A549 (cell line): ENCODE measurements at regions not wholly inside any gene's neighbourhood (a gene's known extent, or its start where the extent isn't known, plus 50 kb on each side); places are given as distances from the start of the nearest gene placed in this dataset.

Source experiments
- ATAC-seq, 2 experiments: fragments of 200-7000 bp in 1 of 2; fragments of >200 bp in 1 of 2; cut with Nextera tagmentation in 1 of 2; cut with Tn5 transposase in 1 of 2; 3 replicates each; pipeline versions ENCODE4 v1.8.0 to v1.9.1; 2018 to 2020; ENCODE audit warnings: mild to moderate bottlenecking in 1 of 2, moderate library complexity in 1 of 2
- CTCF ChIA-PET: fragments of 300-600 bp; sonication (Branson Sonifier 250); formaldehyde crosslinking; extraction: SDS; loops from one replicate; lab custom pipeline; 2021; ENCODE audit warnings: antibody characterized with exemption, inconsistent platforms; lab: Yijun Ruan, JAX
- POLR2A ChIA-PET: fragments of 350-600 bp; formaldehyde crosslinking; extraction: SDS; loops from one replicate; lab custom pipeline; 2021; ENCODE audit warnings: antibody characterized with exemption, inconsistent platforms; lab: Yijun Ruan, JAX
- DNase-seq, 2 experiments: peaks; one replicate each; pipeline versions ENCODE4 v3.0.0 to v3.0.0-alpha.2; 2011 to 2016; ENCODE audit warnings: low read depth in 1 of 2, low spot score in 1 of 2
- FAIRE-seq: peaks from 2 replicates; lab custom pipeline; 2011; peaks lifted over from hg19 to GRCh38; lab: Jason Lieb, UNC
- H3K27ac ChIP-seq, 2 experiments: fragments of >200 bp; sonication (Bioruptor Twin); formaldehyde crosslinking; 3 replicates each; pipeline ENCODE4 v1.5.1; 2016 to 2017
- H3K4me1 ChIP-seq: fragments of >200 bp; sonication (Bioruptor Twin); formaldehyde crosslinking; 3 replicates; pipeline ENCODE4 v1.6.1; 2016
- H3K4me2 ChIP-seq: fragments of >200 bp; sonication (Bioruptor Twin); formaldehyde crosslinking; 3 replicates; pipeline ENCODE4 v1.6.1; 2016
- H3K4me3 ChIP-seq: fragments of >200 bp; sonication (Bioruptor Twin); formaldehyde crosslinking; 3 replicates; pipeline ENCODE4 v1.5.1; 2016
- H3K9me3 ChIP-seq: fragments of >200 bp; sonication (Bioruptor Twin); formaldehyde crosslinking; 3 replicates; pipeline ENCODE4 v1.6.1; 2016
- BHLHE40 ChIP-seq: IDR thresholded peaks from 2 replicates; pipeline ENCODE4 v1.6.1; 2012; ENCODE audit warnings: low read depth, low read length, inconsistent platforms
- CBX8 ChIP-seq: fragments of 200-600 bp; sonication (generic); IDR thresholded peaks from 2 replicates; pipeline ENCODE4 v1.6.1; 2016
- CEBPB ChIP-seq, 2 experiments: fragments of >200 bp in 1 of 2; sonication (Bioruptor Twin) in 1 of 2; formaldehyde crosslinking in 1 of 2; IDR thresholded peaks; 2 replicates each; pipeline ENCODE4 v1.6.1; 2012 to 2016
- EP300 ChIP-seq, 2 experiments: fragments of >200 bp; sonication (Bioruptor Twin); formaldehyde crosslinking; IDR thresholded peaks; 2 replicates in 1 of 2; 3 replicates in 1 of 2; pipeline ENCODE4 v1.6.1; 2016 to 2017
- ESRRA ChIP-seq: fragments of 150-350 bp; IDR thresholded peaks from 2 replicates; pipeline ENCODE4 v1.6.1; 2014; ENCODE audit warnings: mild to moderate bottlenecking, low read length, borderline replicate concordance
- FOXS1 ChIP-seq: fragments of 250-450 bp; sonication (Bioruptor Pico); IDR thresholded peaks from 2 replicates; pipeline ENCODE4 v1.5.0; 2020; ENCODE audit warnings: mild to moderate bottlenecking, moderate library complexity
- GATA3 ChIP-seq: IDR thresholded peaks from 2 replicates; pipeline ENCODE4 v1.6.1; 2012; ENCODE audit warnings: borderline replicate concordance
- HDAC2 ChIP-seq: fragments of 200-600 bp; sonication (generic); IDR thresholded peaks from 2 replicates; pipeline ENCODE4 v1.6.1; 2016
- HOXB13 ChIP-seq: fragments of 250-450 bp; sonication (Bioruptor Pico); IDR thresholded peaks from 2 replicates; pipeline ENCODE4 v1.5.0; 2020; ENCODE audit warnings: low read depth, mild to moderate bottlenecking, moderate library complexity
- HOXB5 ChIP-seq: fragments of 250-450 bp; sonication (Bioruptor Pico); IDR thresholded peaks from 2 replicates; pipeline ENCODE4 v1.5.0; 2020; ENCODE audit warnings: mild to moderate bottlenecking, moderate library complexity
- JUNB ChIP-seq: fragments of >200 bp; sonication (Bioruptor Twin); formaldehyde crosslinking; IDR thresholded peaks from 2 replicates; pipeline ENCODE4 v1.6.1; 2016
- KDM1A ChIP-seq: fragments of 200-600 bp; sonication (generic); IDR thresholded peaks from 2 replicates; pipeline ENCODE4 v1.6.1; 2016; ENCODE audit warnings: low read depth, mild to moderate bottlenecking
- MAFK ChIP-seq: fragments of 450-650 bp; IDR thresholded peaks from 2 replicates; pipeline ENCODE4 v1.6.1; 2014; ENCODE audit not compliant: partially characterized antibody
- MYC ChIP-seq: IDR thresholded peaks from 2 replicates; pipeline ENCODE4 v1.6.1; 2012; ENCODE audit warnings: mild to moderate bottlenecking, inconsistent platforms, low read length, improper control_type of control experiment, borderline replicate concordance
- NFE2L2 ChIP-seq: fragments of 150-350 bp; conservative IDR thresholded peaks from 2 replicates; pipeline ENCODE4 v1.6.1; 2014; ENCODE audit warnings: low read length
- POLR2AphosphoS2 ChIP-seq: conservative IDR thresholded peaks from 2 replicates; pipeline ENCODE4 v1.6.1; 2012; ENCODE audit warnings: low read length, improper control_type of control experiment, inconsistent platforms
- RARB ChIP-seq: fragments of 250-450 bp; sonication (Bioruptor Pico); IDR thresholded peaks from 2 replicates; pipeline ENCODE4 v1.8.0; 2021; ENCODE audit warnings: mild to moderate bottlenecking, moderate library complexity
- RCOR1 ChIP-seq: fragments of 150-350 bp; IDR thresholded peaks from 2 replicates; pipeline ENCODE4 v1.6.1; 2014; ENCODE audit warnings: antibody characterized with exemption, low read length, low read depth
- RFX5 ChIP-seq: fragments of 450-650 bp; IDR thresholded peaks from 2 replicates; pipeline ENCODE4 v1.7.1; 2014; ENCODE audit warnings: antibody characterized with exemption, mild to moderate bottlenecking, moderate library complexity
- RNF2 ChIP-seq: fragments of 200-600 bp; sonication (generic); IDR thresholded peaks from 2 replicates; pipeline ENCODE4 v1.6.1; 2016; ENCODE audit warnings: low read depth, mild to moderate bottlenecking, antibody characterized with exemption, moderate library complexity, borderline replicate concordance
- SREBF2 ChIP-seq: fragments of 450-650 bp; IDR thresholded peaks from 2 replicates; pipeline ENCODE4 v1.6.1; 2014; ENCODE audit warnings: mild to moderate bottlenecking, moderate library complexity
- TFCP2L1 ChIP-seq: fragments of 250-450 bp; sonication (Bioruptor Pico); IDR thresholded peaks from 2 replicates; pipeline ENCODE4 v1.5.0; 2021; ENCODE audit warnings: mild to moderate bottlenecking
- ZSCAN20 ChIP-seq: fragments of 250-450 bp; sonication (Bioruptor Pico); IDR thresholded peaks from 2 replicates; pipeline ENCODE4 v1.8.0; 2022; ENCODE audit warnings: mild to moderate bottlenecking, moderate library complexity
- WGBS: methylation state at CpG from one replicate; pipeline ENCODE4 v1.1.6; 2017; ENCODE audit errors: missing lambda C conversion rate; 5-methylcytosine and 5-hydroxymethylcytosine counted together
- TF ChIP-seq, protein P1 (sequence below): fragments of >200 bp; sonication (Bioruptor Twin); formaldehyde crosslinking; IDR thresholded peaks from 2 replicates; pipeline ENCODE4 v1.6.1; 2016
- TF ChIP-seq, protein P2 (sequence below): IDR thresholded peaks from 2 replicates; pipeline ENCODE4 v1.6.1; 2012
- TF ChIP-seq, protein P3 (sequence below): fragments of 250-450 bp; sonication (Bioruptor Pico); IDR thresholded peaks from 2 replicates; pipeline ENCODE4 v1.5.0; 2020; ENCODE audit warnings: low read depth, mild to moderate bottlenecking, moderate library complexity
- TF ChIP-seq, protein P4 (sequence below): fragments of 250-450 bp; sonication (Bioruptor Pico); IDR thresholded peaks from 2 replicates; pipeline ENCODE4 v1.5.0; 2021; ENCODE audit warnings: mild to moderate bottlenecking, moderate library complexity, borderline replicate concordance
- TF ChIP-seq, protein P5 (sequence below): fragments of 150-350 bp; IDR thresholded peaks from 2 replicates; pipeline ENCODE4 v1.6.1; 2014; ENCODE audit warnings: low read depth, mild to moderate bottlenecking, low read length
- TF ChIP-seq, protein P6 (sequence below): fragments of 450-650 bp; IDR thresholded peaks from 2 replicates; pipeline ENCODE4 v1.6.1; 2014; ENCODE audit warnings: antibody characterized with exemption

DNA sequence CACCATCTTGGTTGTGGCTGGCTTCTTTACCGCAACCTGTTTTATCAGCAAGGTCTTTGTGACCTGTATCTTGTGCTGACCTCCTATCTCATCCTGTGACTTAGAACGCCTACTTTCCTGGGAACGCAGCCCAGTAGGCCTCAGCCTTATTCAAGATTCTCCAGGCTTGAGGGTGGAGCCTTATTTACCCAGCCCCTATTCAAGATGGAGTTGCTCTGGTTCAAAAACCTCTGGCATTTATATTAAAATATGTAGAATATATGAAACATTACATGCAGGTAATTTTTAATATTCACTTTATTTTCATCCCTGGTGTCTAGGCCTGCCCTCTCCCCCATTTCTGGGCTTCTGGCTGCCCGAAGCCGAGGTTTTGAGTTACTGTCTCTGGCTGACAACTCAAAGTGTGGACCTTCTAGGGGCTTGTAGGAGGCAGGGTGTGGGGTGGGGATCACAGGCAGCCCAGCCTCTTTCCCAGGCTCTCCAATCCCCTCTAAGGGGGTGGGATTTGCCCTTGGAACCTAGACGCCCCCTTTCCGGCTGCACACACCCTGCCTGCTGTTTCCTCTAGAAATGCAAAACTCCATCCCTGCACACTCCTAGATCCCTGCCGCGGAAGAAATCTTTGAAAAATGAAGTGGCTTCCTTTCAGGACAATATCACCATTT is 152.0 kb downstream of the KCNJ12 start:
- no peak overlapping the region for H3K4me3 ChIP-seq
- ChIA-PET CTCF (interaction anchor here (1.0 to 1.5 kb wide), 2 partner anchors 20 to 47 kb away, joined by 3 read pairs; no protein-coding TSS in a partner anchor), POLR2A (no interaction called here)
- FAIRE-seq = no peak
- H3K27ac ChIP-seq = no peak overlapping the region
- no peak for TF ChIP-seq ESRRA
- TF ChIP-seq MYC = no peak
- TF ChIP-seq GATA3 = no peak
- no peak for TF ChIP-seq SREBF2
- TF ChIP-seq, protein P1, sequence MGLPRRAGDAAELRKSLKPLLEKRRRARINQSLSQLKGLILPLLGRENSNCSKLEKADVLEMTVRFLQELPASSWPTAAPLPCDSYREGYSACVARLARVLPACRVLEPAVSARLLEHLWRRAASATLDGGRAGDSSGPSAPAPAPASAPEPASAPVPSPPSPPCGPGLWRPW = no peak
- 93% methylated on average over 9 of the region's 9 CpGs for WGBS
- H3K4me1 ChIP-seq = no peaks in the 10 kb centered on the region
- DNase-seq = no peak
- H3K9me3 ChIP-seq = no peaks in the 10 kb centered on the region
- no peak for ATAC-seq
- H3K4me2 ChIP-seq = no peak overlapping the region

DNA sequence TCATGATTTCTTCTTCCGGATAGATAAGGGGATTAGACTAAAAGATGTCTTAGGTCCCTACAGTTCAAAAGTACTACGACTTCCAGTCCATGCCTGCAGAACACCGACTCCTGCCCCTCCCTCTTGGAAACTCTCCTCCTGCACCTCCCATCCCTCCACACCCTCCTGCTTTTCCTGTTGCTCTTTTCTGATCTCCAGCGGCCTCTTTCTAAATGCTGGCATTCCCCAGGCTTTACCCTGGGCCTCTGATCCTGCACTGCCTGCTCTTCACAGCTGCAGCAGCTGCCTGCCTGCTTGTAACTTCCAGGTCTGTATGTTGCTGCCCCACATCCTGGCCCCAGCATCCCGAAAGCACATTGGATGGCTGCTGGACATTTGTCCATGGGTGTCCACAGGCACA is 154.2 kb downstream of the KCNJ12 start:
- ATAC-seq = no peak
- Histone ChIP-seq H3K27ac (no peak overlapping the region), H3K4me1 (no peaks in the 10 kb centered on the region), H3K4me3 (no peak overlapping the region), H3K4me2 (no peak overlapping the region), H3K9me3 (no peaks in the 10 kb centered on the region)
- no peak for TF ChIP-seq NFE2L2
- TF ChIP-seq, protein P2, sequence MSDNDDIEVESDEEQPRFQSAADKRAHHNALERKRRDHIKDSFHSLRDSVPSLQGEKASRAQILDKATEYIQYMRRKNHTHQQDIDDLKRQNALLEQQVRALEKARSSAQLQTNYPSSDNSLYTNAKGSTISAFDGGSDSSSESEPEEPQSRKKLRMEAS = no peak
- TF ChIP-seq MAFK = no peak
- TF ChIP-seq, protein P3, sequence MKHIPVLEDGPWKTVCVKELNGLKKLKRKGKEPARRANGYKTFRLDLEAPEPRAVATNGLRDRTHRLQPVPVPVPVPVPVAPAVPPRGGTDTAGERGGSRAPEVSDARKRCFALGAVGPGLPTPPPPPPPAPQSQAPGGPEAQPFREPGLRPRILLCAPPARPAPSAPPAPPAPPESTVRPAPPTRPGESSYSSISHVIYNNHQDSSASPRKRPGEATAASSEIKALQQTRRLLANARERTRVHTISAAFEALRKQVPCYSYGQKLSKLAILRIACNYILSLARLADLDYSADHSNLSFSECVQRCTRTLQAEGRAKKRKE (CRISPR knock-in tag) = no peak
- no peak for TF ChIP-seq POLR2AphosphoS2
- no peak for TF ChIP-seq HOXB5 (CRISPR knock-in tag)
- TF ChIP-seq RCOR1 = no peak
- no peak for TF ChIP-seq RARB
- TF ChIP-seq, protein P1 = no peak
- TF ChIP-seq, protein P4, sequence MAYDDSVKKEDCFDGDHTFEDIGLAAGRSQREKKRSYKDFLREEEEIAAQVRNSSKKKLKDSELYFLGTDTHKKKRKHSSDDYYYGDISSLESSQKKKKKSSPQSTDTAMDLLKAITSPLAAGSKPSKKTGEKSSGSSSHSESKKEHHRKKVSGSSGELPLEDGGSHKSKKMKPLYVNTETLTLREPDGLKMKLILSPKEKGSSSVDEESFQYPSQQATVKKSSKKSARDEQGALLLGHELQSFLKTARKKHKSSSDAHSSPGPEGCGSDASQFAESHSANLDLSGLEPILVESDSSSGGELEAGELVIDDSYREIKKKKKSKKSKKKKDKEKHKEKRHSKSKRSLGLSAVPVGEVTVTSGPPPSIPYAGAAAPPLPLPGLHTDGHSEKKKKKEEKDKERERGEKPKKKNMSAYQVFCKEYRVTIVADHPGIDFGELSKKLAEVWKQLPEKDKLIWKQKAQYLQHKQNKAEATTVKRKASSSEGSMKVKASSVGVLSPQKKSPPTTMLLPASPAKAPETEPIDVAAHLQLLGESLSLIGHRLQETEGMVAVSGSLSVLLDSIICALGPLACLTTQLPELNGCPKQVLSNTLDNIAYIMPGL (CRISPR knock-in tag) = no peak
- TF ChIP-seq KDM1A = no peak
- FAIRE-seq = no peak
- ChIA-PET POLR2A (no interaction called here), CTCF (interaction anchor here (1.2 to 2.4 kb wide), 2 partner anchors 10 to 73 kb away, joined by 4 to 7 read pairs; no protein-coding TSS in a partner anchor)
- no peak for DNase-seq
- whole genome bisulfite sequencing = 78% methylated on average over 5 of the region's 5 CpGs

DNA sequence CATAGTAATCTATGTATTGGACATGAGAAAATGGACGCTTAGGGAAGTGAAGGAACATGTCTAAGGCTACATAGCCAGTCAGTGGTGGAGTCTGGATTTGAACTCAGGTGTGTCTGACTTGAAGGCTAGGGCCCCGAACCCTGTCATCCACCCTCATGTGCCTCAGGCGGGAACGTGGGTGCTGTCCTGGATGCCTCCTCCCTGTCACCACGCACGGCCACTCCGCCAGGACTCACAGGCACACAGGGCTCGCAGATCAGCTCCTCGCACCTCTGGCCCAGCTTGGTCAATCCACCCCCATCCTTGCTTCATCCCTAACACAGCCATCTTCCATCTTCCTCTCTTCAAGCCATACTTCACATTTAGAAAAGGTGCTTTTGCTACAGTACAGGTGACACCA is 154.7 kb downstream of the KCNJ12 start:
- H3K4me2 ChIP-seq = no peak overlapping the region
- TF ChIP-seq FOXS1 (CRISPR knock-in tag) (no peak), JUNB (no peak), CEBPB (IDR thresholded peaks at IDR 0.05) (no peak), TFCP2L1 (CRISPR knock-in tag) (no peak), CBX8 (no peak), ZSCAN20 (CRISPR knock-in tag) (no peak), HOXB13 (CRISPR knock-in tag) (no peak), EP300 (IDR thresholded peaks at IDR 0.05) (no peak), RNF2 (no peak), BHLHE40 (no peak), POLR2AphosphoS2 (no peak), HDAC2 (no peak), RFX5 (no peak)
- TF ChIP-seq, protein P5, sequence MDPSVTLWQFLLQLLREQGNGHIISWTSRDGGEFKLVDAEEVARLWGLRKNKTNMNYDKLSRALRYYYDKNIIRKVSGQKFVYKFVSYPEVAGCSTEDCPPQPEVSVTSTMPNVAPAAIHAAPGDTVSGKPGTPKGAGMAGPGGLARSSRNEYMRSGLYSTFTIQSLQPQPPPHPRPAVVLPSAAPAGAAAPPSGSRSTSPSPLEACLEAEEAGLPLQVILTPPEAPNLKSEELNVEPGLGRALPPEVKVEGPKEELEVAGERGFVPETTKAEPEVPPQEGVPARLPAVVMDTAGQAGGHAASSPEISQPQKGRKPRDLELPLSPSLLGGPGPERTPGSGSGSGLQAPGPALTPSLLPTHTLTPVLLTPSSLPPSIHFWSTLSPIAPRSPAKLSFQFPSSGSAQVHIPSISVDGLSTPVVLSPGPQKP = no peak
- TF ChIP-seq, protein P6, sequence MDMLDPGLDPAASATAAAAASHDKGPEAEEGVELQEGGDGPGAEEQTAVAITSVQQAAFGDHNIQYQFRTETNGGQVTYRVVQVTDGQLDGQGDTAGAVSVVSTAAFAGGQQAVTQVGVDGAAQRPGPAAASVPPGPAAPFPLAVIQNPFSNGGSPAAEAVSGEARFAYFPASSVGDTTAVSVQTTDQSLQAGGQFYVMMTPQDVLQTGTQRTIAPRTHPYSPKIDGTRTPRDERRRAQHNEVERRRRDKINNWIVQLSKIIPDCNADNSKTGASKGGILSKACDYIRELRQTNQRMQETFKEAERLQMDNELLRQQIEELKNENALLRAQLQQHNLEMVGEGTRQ = no peak
- H3K4me3 ChIP-seq = no peak overlapping the region
- H3K4me1 ChIP-seq = no peaks in the 10 kb centered on the region
- ChIA-PET POLR2A (interaction anchor here (1.4 kb wide), 1 partner anchor 21 kb away, joined by 3 read pairs; no protein-coding TSS in a partner anchor), CTCF (interaction anchor here (1.2 to 2.4 kb wide), 4 partner anchors 11 to 73 kb away, joined by 4 to 17 read pairs (median 6); no protein-coding TSS in a partner anchor)
- WGBS = 93% methylated on average over 9 of the region's 9 CpGs
- ATAC-seq (no peak), DNase-seq (no peak), FAIRE-seq (no peak)
- no peak overlapping the region for H3K27ac ChIP-seq
- H3K9me3 ChIP-seq = no peaks in the 10 kb centered on the region
